NCI-H1092 (cell line): ENCODE measurements at regions not wholly inside any gene's neighbourhood (a gene's known extent, or its start where the extent isn't known, plus 50 kb on each side); places are given as distances from the start of the nearest gene placed in this dataset.
"Not testable (repeated sequence)": the region's sequence is repeated elsewhere in the genome, so short reads cannot be mapped to it uniquely, and the experiment has no call there.

Experiments
- DNase-seq: peaks from one replicate; lab custom pipeline; 2025; lab: John Stamatoyannopoulos, UW

GRCh38 chr14:83711046-83711445 is 1818.9 kb upstream of the FLRT2 start:
- DNase-seq: no peak

- DNase-seq: no peak
Measured at GRCh38 chr14:83712418-83713129, 1817.4 kb upstream of the FLRT2 start.

- no peak for DNase-seq
Measured at GRCh38 chr14:83713732-83714131, 1816.2 kb upstream of the FLRT2 start.

- DNase-seq: no peak
Measured at GRCh38 chr14:83714151-83714550, 1815.8 kb upstream of the FLRT2 start.

- DNase-seq: not testable (repeated sequence)
Measured at GRCh38 chr14:83719435-83719834, 1810.5 kb upstream of the FLRT2 start.

GRCh38 chr14:83733670-83734069 is 1796.3 kb upstream of the FLRT2 start:
- DNase-seq: no peak

GRCh38 chr14:83734431-83734830 is 1795.5 kb upstream of the FLRT2 start:
- no peak for DNase-seq

GRCh38 chr14:83741269-83741668 is 1788.7 kb upstream of the FLRT2 start:
- no peak for DNase-seq

GRCh38 chr14:83744224-83744623 is 1785.7 kb upstream of the FLRT2 start:
- no peak for DNase-seq

GRCh38 chr14:83744891-83745290 is 1785.1 kb upstream of the FLRT2 start:
- no peak for DNase-seq

- no peak for DNase-seq
Measured at GRCh38 chr14:83746336-83746735, 1783.6 kb upstream of the FLRT2 start.

- no peak for DNase-seq
Measured at GRCh38 chr14:83757916-83758315, 1772.0 kb upstream of the FLRT2 start.

GRCh38 chr14:83764656-83765599 is 1765.0 kb upstream of the FLRT2 start:
- DNase-seq: no peak

GRCh38 chr14:83777516-83777915 is 1752.4 kb upstream of the FLRT2 start:
- DNase-seq: no peak

GRCh38 chr14:83779266-83779665 is 1750.7 kb upstream of the FLRT2 start:
- DNase-seq: no peak

- no peak for DNase-seq
Measured at GRCh38 chr14:83780321-83780720, 1749.6 kb upstream of the FLRT2 start.

GRCh38 chr14:83798421-83798820 is 1731.5 kb upstream of the FLRT2 start:
- no peak for DNase-seq

GRCh38 chr14:83799233-83799632 is 1730.7 kb upstream of the FLRT2 start:
- no peak for DNase-seq

GRCh38 chr14:83814896-83815295 is 1715.0 kb upstream of the FLRT2 start:
- no peak for DNase-seq

GRCh38 chr14:83816761-83817160 is 1713.2 kb upstream of the FLRT2 start:
- no peak for DNase-seq

- DNase-seq: no peak
Measured at GRCh38 chr14:83825843-83826242, 1704.1 kb upstream of the FLRT2 start.

- no peak for DNase-seq
Measured at GRCh38 chr14:83826838-83827237, 1703.1 kb upstream of the FLRT2 start.

GRCh38 chr14:83827383-83827782 is 1702.6 kb upstream of the FLRT2 start:
- no peak for DNase-seq
